Retinal pigment epithelial cell (primary cell): ENCODE measurements at regions not wholly inside any gene's neighbourhood (a gene's known extent, or its start where the extent isn't known, plus 50 kb on each side); places are given as distances from the start of the nearest gene placed in this dataset.
"Not testable (repeated sequence)": the region's sequence is repeated elsewhere in the genome, so short reads cannot be mapped to it uniquely, and the experiment has no call there.

Experiments
- DNase-seq: peaks from one replicate; pipeline ENCODE4 v3.0.0-alpha.2; 2010; ENCODE audit warnings: low read depth
- H3K4me3 ChIP-seq: 2 replicates; pipeline ENCODE4 v1.5.1; 2011; ENCODE audit warnings: mild to moderate bottlenecking, low read length, control low read depth, moderate library complexity
- TF ChIP-seq, protein P1 (sequence below): conservative IDR thresholded peaks from 2 replicates; pipeline ENCODE4 v1.5.1; 2011; ENCODE audit warnings: low read depth, low read length, control low read depth, inconsistent platforms

DNA sequence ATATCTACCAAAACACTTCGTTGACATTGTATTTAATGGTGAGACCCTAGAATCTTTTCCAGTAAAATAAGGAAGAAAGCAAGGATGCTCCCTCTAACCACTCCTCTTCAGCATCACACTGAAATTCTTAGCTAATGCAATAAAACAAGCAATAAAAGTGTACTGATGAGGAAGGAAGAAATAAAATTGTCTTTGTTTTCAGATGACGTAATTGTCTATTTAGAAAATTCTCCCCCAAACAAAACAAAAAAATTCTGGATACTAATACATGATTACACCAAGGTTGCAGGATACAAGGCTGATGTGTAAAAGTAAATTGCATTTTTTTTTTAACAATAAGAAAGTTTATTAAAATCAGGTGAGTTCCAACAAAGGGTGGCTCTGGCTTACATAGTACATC lies 205.0 kb upstream of the SSTR4 start:
- TF ChIP-seq, protein P1, sequence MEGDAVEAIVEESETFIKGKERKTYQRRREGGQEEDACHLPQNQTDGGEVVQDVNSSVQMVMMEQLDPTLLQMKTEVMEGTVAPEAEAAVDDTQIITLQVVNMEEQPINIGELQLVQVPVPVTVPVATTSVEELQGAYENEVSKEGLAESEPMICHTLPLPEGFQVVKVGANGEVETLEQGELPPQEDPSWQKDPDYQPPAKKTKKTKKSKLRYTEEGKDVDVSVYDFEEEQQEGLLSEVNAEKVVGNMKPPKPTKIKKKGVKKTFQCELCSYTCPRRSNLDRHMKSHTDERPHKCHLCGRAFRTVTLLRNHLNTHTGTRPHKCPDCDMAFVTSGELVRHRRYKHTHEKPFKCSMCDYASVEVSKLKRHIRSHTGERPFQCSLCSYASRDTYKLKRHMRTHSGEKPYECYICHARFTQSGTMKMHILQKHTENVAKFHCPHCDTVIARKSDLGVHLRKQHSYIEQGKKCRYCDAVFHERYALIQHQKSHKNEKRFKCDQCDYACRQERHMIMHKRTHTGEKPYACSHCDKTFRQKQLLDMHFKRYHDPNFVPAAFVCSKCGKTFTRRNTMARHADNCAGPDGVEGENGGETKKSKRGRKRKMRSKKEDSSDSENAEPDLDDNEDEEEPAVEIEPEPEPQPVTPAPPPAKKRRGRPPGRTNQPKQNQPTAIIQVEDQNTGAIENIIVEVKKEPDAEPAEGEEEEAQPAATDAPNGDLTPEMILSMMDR = no peak
- no peak overlapping the region for H3K4me3 ChIP-seq
- DNase-seq = no peak

DNA sequence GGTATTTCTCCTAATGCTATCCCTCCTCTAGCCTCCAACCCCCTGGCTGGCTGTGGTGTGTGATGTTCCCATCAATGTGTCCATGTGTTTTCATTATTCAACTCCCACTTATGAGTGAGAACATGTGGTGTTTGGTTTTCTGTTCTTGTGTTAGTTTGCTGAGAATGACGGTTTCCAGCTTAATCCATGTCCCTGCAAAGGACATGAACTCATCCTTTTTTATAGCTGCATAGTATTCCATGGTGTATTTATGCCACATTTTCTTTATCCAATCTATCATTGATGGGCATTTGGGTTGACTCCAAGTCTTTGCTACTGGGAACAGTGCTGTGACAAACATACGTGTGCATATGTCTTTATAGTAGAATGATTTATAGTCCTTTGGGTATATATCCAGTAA lies 204.4 kb upstream of the SSTR4 start:
- not testable (repeated sequence) for H3K4me3 ChIP-seq, DNase-seq

DNA sequence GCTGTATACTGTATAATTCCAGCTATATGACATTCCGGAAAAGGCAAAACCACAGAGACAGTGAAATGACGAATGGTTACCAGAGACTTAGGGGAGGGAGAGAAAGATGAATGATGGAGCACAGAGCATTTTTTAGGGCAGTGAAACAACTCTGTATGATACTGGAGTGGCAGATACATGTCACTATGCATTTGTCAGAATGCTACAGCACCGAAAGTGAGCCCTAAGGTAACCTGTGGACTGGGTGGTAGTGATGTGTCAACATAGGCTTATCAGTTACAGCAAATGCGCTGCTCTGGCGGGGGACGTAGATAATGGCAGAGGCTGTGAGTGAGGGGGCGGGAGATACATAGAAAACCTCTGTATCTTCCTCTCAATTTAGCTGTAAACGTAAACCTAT lies 201.3 kb upstream of the SSTR4 start:
- DNase-seq = no peak
- H3K4me3 ChIP-seq = no peak overlapping the region
- TF ChIP-seq, protein P1 = no peak

DNA sequence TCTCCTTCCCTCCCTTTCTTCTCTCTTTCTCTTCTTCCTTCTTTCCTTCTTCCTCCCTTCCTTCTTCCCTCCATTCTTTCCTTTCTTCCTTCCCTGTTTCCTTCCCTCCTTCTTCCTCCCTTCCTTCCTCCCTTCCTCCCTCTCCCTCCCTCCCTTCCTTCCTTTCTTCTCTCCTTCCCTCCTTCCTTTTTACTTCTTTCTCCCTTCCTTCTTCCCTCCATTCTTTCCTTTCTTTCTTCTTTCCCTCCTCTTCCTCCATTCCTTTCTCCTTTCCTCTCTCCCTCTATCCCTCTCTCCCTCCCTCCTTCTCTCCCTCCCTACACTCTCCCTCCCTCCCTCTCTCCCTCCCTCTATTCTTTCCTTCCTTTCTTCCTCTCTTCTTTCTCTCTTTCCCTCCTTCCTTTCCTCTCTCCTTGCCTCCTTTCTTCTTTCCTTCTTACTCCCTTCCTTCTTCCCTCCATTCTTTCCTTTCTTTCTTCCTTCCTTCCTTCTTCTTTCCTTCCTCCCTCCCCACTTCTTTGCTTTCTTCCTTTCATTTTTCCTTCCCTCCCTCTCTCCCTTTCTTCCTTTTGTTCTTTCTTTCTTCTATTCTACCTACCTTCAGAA lies 200.4 kb upstream of the SSTR4 start:
- H3K4me3 ChIP-seq = no peak overlapping the region
- TF ChIP-seq, protein P1 = no peak
- DNase-seq = no peak

DNA sequence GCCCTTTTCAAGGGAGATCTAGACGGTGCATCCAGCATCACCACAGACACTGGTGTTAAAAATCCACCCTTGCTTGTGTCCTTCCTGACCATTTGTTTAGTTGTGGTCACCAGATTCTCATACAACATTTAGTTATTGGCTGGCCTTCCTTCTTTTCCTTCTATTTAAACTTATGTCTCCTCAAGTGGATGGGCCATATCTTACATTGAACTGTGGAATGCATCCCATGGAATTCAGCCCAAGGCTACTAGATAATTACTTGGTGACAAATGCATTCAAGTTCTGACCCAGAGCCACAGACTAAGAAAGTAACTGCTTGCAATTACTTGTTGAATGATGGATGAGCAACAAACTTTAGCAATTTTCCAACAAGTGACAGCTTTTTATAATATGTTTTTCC lies 198.9 kb upstream of the SSTR4 start:
- DNase-seq = no peak
- no peak overlapping the region for H3K4me3 ChIP-seq
- TF ChIP-seq, protein P1 = no peak

DNA sequence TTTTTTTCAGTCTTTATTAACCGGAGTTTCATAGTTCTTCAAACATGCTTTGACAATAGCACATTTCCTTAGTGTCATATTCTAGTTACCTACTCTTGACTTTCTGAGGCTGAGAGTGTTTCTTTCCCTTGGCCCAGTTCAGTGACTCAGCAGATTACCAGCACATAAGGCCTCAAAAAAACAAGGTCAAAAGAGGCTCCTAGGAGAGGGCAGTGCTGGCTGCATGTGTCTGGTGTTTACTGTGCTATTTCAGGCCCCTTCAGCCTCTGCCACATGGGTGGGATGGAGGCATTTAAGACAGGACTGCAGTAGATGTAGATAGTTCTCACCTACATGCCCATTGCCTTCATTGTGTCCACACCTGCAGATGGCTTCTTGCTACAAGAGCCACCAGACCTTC lies 198.2 kb upstream of the SSTR4 start:
- TF ChIP-seq, protein P1 = no peak
- no peak overlapping the region for H3K4me3 ChIP-seq
- DNase-seq = no peak

DNA sequence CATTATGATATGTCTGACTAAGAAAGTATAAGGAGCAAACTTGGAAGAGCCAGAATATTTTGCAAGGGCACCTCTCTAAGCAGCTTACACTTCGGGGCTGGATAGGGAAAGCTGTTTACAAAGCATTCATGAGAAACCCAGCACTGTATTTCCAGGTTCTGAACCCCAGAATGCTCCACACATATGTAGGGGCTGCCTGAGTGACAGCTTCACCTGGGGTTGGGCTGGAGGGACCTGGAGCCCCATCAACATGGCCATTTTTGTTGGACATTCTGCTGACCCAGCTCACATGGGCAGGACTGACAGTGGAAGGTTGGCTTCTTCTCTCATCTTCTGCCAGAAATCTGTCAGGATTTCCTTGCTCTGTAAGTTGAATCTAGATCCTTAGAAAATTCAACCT lies 197.1 kb upstream of the SSTR4 start:
- DNase-seq = no peak
- TF ChIP-seq, protein P1 = no peak
- H3K4me3 ChIP-seq = no peak overlapping the region

DNA sequence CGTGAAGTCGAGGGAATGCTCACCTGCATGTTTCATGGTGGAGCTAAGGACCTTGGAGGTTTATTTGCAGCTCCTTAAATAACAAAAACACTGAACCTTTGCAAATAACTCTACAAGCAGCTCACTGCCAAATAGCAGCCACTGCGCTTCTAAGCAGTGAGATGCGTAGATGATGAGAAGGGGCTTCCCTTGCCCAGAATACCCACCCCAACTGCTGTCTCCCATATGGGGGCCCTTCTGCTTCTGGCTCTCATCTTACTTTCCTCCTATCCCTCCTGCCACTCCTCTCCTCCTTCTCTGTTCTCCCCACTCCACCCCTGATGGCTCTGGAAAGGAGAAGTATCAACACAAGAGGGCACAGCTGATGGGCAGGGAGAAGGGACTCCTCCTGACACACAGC lies 193.3 kb upstream of the SSTR4 start:
- H3K4me3 ChIP-seq = no peak overlapping the region
- no peak for DNase-seq
- TF ChIP-seq, protein P1 = no peak
